Renal pelvis (tissue), 1 donor: ENCODE measurements at regions not wholly inside any gene's neighbourhood (a gene's known extent, or its start where the extent isn't known, plus 50 kb on each side); places are given as distances from the start of the nearest gene placed in this dataset.
A peak's percentile ranks its signal among the peaks of the same experiment; 100 is the strongest.

Experiments used
- DNase-seq: peaks from one replicate; pipeline ENCODE4 v3.0.0-alpha.2; 2013

DNA sequence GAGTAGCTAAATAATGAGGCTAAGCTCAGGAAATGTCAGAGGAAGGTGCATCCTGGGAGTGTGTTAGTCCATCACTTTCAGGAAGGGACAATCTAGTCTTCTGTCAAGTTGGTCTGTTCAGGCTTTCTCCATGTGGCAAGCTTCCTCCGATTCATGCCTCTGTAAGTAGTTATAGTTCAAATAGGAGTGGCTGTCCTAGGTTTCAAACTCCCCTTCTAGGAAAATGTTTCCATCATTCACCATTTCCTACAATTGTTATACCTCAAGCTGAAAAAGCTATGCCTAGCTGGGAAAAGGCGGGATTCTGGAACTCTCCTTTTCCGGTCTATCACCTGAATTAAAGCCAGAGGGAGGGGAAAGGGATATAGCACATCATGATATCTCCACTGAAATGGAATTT is 287.7 kb upstream of the ZSWIM2 start:
- peak; percentile 12 for DNase-seq

DNA sequence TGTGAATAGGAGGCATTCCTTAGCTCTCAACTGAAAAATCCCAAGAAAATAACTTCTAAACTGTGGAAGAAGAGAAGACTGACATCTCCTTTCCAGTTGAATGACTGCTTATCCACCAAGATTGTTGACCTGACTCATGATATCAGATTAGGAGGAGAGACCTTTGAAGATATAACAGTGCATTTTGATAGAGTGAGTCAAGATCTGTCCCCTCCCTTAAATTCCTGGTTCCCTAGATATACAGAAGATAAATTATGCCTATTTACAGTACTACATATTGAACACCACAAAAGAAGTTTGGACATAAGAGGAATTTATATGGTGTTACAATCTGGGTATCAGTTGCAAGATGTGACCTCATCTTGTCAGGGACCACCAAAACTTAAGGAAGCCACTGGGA is 285.3 kb upstream of the ZSWIM2 start:
- DNase-seq: no peak

DNA sequence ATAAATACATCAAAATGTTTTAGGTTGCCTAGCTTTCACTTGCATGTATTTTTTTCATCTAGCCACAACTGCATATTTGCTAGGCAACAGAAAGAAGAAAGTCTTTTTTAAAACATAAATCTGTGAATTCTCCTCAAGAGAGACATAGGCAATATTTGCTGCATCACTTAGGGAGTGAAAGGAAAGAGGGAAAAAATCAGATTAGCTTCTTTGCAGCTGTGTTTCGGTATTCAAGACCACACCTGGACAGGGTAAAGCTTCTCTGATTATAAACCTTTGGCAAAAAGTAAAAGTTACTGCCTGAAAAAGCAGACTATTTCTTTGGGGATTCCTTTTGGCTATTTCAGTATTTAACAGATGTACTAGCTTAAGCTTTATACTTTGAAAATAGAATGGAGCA is 280.9 kb upstream of the ZSWIM2 start:
- no peak for DNase-seq

DNA sequence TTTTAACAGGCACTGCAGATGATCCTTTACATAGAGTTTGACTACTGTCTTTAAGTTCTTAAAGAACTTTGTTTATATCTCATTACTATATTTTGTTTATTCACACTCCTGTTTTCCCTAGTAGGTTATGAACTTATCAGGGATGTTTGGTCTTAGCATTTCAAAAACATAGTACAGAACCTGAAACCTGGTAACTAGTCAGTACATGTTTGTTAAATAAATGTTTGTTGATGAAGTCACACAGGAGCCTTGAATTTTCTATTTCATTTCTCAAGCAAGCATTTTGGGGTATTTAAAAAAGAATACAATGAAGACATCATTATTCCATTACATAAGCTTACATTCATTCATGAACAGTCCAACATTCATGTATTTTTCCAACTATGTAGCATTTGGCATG is 280.3 kb upstream of the ZSWIM2 start:
- no peak for DNase-seq

- DNase-seq: no peak
Measured at GRCh38 chr2:187126247-187127005, 277.5 kb upstream of the ZSWIM2 start.

DNA sequence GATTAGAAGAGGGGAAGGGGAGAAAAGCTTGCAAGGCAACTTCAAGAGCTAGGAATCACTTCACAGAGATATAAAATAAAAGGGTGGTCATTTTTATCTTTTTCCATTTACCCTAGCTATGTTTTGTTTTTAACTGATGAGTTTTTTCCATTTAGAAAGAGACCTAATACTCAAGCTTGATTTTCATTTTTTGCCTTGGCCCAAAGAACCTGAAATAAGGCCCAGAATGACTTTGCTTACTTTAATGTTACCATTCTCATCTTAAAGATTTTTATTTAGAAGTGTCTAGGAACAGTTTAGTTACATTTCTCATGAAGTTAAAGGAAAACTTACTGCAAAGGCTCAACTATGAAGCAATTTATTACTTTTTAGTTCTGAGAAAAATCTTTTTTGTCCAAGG is 276.3 kb upstream of the ZSWIM2 start:
- DNase-seq: no peak

DNA sequence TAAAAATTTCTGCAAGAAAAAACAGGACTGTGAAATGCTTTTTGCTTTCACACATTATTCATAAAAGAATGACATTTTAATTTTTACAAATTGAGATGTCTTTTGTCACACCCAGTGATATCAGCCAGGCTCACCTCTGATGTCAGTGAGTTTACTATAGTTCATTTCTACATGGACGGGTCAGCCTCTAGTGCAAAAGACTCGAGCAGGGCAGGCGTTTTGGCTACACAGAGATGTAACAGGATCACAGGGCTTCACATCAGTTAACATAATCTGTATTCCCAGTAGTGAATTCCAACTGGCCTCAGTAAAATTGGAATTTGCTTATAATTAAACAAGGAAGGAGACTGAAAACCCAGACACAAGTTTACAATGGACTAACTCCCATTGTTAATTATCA is 275.6 kb upstream of the ZSWIM2 start:
- DNase-seq: no peak

DNA sequence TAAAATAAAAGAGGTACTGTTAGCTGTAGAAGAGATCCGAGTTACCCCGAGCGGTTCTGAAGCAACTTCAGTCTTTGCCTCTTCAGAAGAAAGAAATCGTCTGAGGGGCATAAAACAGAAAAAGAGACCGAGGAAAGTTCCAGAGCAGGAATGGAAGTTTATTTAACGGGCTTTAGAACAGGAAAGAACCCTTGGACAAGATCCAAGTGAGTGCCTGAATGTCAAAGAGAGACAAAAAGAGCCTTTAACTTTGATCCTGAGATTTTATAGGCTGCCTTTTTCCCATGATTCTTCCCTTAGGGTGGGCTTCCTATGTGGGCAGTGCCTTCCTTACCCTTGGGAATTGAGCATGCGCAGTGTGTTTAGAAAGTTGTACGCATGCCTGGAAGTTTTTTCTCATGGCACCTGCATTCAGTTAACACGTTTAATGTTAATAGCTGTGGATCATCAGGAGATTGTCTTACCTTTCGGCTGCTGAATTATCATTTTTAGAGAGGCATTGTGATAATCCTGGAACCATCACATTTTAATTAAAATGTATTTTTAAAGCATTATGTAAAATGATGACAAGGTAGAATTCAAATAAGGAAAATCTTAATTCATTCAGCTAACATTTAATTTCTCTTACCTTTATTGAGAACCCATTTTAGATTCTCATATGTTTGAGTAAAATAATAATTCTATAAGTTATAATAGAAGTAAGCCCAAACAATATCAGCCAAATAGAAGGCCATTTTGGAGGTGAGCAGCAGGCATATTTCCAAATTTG is 269.5 kb upstream of the ZSWIM2 start:
- no peak for DNase-seq

DNA sequence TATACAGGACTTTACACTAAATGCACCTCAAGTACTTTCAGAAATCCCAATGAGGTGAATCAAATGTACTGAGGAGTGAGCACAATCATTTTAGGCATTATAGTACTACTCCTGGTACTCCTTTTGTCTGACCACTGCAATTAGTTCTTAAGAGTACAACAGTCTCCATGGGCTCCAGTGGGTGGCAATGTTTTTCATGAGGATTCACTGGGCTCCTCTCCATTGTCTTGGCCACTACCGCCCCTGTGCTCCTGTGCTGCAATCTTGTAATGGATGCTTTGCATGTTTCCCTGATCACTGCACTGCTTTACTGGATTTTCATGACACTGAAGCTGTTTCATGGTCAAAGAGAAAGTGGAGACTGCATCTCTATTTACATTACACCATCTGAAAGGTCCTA is 268.5 kb upstream of the ZSWIM2 start:
- no peak for DNase-seq

GRCh38 chr2:187115627-187116026 is 266.7 kb upstream of the ZSWIM2 start:
- no peak for DNase-seq

DNA sequence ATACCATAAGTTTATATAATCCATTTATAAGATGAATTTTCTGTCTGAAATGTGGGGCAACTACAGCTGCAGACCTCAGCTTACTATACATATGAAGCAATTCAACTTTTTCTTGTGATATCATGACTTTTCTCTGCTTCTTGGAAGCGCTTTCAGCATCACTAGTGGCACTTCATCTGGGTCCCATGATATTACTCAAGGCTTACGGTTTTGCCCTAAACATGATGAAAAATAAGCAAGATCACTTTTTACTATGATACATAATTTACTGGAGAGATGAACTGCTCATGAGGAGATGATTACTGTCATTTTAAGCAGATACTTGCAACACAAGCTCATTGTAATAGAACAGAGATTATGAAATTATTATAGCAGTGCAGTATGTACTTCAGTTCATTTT is 258.0 kb upstream of the ZSWIM2 start:
- DNase-seq: no peak

DNA sequence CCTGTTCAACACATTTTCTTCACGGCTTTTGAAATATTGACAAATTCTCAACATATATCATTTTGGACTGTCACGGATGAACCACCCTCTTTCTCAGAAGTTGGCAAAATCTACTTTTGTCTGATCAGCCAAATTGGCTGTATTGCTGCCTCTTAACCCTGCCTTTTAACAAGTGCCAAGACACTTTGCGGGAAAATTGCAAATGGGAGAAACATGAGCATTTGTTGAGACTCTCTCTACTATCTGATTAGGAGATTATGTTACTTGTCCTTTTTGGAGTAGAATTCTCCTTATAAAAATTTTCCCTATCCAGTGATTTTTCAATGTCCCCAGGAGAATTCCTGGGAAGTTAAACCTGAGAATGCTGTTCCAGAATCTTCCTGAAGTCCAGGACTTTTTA is 256.2 kb upstream of the ZSWIM2 start:
- DNase-seq: no peak

DNA sequence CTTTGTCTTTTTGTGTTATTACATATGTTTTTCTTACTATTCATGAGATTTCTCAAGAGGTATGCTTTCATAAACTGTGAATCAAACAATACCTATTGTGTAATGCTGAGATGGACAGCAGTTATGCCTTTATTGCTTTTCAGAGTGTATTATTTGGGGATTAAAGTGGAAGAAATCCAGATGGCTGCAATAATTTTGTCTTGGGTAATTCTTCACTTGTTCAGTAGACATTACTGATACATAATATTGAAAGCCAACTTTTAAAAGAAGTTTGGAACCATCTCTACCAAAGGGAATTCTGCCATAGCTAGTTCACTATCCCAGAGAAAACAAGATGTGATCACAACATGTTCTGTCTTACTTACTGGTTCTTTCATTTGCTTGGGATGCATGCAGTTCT is 253.4 kb upstream of the ZSWIM2 start:
- DNase-seq: no peak

GRCh38 chr2:187098154-187098553 is 249.2 kb upstream of the ZSWIM2 start:
- DNase-seq: no peak

- DNase-seq: no peak
Measured at GRCh38 chr2:187093771-187094412, 244.9 kb upstream of the ZSWIM2 start.

DNA sequence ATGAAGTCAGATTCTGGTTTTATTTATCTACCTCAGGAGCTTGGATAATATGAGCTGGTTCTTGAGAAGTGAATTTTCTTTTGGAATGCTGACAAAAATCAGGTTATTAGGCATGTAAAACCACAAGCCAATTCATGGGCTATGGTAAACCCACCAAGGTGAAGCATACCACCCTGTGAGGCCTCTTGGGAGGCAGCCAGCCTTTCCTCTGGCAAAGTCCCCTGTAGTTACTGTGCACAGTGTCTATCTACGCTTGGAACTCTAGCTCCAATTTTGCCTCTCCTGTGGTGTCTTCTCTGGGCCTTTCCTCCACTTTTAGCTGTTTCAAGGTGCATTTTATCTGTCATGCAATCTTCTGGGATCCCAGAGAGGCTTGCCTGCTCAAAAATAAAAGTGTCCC is 242.7 kb upstream of the ZSWIM2 start:
- no peak for DNase-seq

DNA sequence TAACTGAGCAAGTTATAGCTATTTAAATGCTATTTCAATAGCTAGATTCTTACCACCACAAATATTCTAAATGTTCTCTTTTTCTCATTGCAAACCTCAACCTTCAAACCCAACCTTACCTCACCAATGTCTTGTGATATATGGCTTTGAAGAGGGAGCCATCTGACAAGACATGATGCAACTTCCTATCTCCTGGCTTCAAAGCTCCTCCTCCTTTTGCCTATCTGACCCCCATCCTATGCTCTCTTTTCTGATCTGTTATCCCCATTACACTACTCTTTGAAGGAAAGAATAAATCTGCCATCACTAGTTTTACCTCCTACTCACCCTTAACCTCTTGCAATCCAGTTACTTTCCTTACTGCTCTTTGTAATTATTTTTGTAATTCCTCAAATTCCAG is 235.6 kb upstream of the ZSWIM2 start:
- DNase-seq: no peak

- no peak for DNase-seq
Measured at GRCh38 chr2:187081461-187081860, 232.5 kb upstream of the ZSWIM2 start.

GRCh38 chr2:187079901-187080300 is 230.9 kb upstream of the ZSWIM2 start:
- DNase-seq: no peak

- no peak for DNase-seq
Measured at GRCh38 chr2:187078297-187078696, 229.3 kb upstream of the ZSWIM2 start.

GRCh38 chr2:187075671-187076070 is 226.7 kb upstream of the ZSWIM2 start:
- no peak for DNase-seq

DNA sequence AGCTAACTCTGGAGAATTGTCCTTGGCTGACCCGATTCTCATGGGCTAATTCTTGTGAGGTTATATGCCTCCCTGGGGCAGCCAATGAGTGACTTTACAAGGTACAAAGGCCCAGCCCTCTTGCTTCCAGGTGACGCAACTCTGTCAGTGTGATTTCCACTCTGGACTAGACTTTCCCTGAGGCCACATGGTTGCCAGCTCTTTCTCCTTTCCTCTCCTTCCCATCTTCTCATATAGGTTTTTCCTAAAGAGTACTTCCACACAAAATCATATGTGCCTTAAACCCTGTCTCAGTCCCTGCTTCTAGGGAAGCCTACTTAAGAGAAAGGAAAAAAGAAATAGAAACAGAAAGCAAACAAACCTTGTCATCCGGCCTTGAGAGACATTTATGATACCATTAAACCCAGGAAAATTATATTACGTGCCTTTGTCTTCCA is 226.2 kb upstream of the ZSWIM2 start:
- DNase-seq: no peak

- no peak for DNase-seq
Measured at GRCh38 chr2:187058198-187058597, 209.2 kb upstream of the ZSWIM2 start.
